C4-2B (cell line): ENCODE measurements at regions not wholly inside any gene's neighbourhood (a gene's known extent, or its start where the extent isn't known, plus 50 kb on each side); places are given as distances from the start of the nearest gene placed in this dataset.

Experiments used
- CTCF ChIP-seq: fragments of 450-650 bp; conservative IDR thresholded peaks from 2 replicates; pipeline ENCODE4 v1.5.1; 2017; ENCODE audit warnings: mild to moderate bottlenecking
- ZFX ChIP-seq: fragments of 450-650 bp; IDR thresholded peaks from 2 replicates; pipeline ENCODE4 v1.6.1; 2017

GRCh38 chr19:28949027-28949426 is 263.9 kb downstream of the UQCRFS1 start:
- TF ChIP-seq CTCF, result no peak
- TF ChIP-seq ZFX, result no peak
